Neural progenitor cell (in vitro differentiated cells): ENCODE measurements at regions not wholly inside any gene's neighbourhood (a gene's known extent, or its start where the extent isn't known, plus 50 kb on each side); places are given as distances from the start of the nearest gene placed in this dataset.

Experiments used
- CTCF ChIP-seq: fragments of 200-600 bp; sonication (generic); IDR thresholded peaks from 2 replicates; pipeline ENCODE4 v1.5.1; 2017; ENCODE audit warnings: antibody characterized with exemption, mild to moderate bottlenecking
- EZH2 ChIP-seq: fragments of 200-600 bp; sonication (generic); IDR thresholded peaks from 2 replicates; pipeline ENCODE4 v1.6.1; 2017; ENCODE audit warnings: antibody characterized with exemption, mild to moderate bottlenecking, moderate library complexity
- EZH2phosphoT487 ChIP-seq: fragments of 200-600 bp; sonication (generic); IDR thresholded peaks from 2 replicates; pipeline ENCODE4 v1.6.1; 2017; ENCODE audit warnings: antibody characterized with exemption

GRCh38 chr10:43945908-43946307, 297.2 kb upstream of the ZNF32 start:
- TF ChIP-seq EZH2 (no peak), CTCF (no peak), EZH2phosphoT487 (no peak)
